ENCODE measurements at regions not wholly inside any gene's neighbourhood (a gene's known extent, or its start where the extent isn't known, plus 50 kb on each side); places are given as distances from the start of the nearest gene placed in this dataset.

- no peak overlapping the region for H3K4me3 Mint-ChIP-seq
- H2BK120ac ChIP-seq (ENCODE audit: low read depth, low read length, poor library complexity, severe bottlenecking) = no peak overlapping the region
- no peak overlapping the region for H3K27ac ChIP-seq (ENCODE audit: insufficient read length, low read depth, low read length)
- H3K36me3 Mint-ChIP-seq (ENCODE audit: insufficient read depth in 1 of 3, low read depth in 3 of 3) = no peaks in the 10 kb centered on the region
- no peak overlapping the region for H3K23ac ChIP-seq (ENCODE audit: insufficient read length, low read depth, low read length)
- no peak overlapping the region for H2AFZ ChIP-seq (ENCODE audit: low read length)
- H4K91ac ChIP-seq (ENCODE audit: insufficient read length, low read depth, low read length) = no peak overlapping the region
- no CpG with 5 or more reads among the region's 5 CpGs for WGBS (ENCODE audit: extremely low coverage, insufficient read length, low lambda C conversion rate)
- no peaks in the 10 kb centered on the region for H3K4me1 ChIP-seq (ENCODE audit: insufficient read depth, low read length)
- H3K27me3 ChIP-seq (ENCODE audit: insufficient read depth, low read length) = no peaks in the 10 kb centered on the region
- H3K9me3 Mint-ChIP-seq = no peaks in the 10 kb centered on the region; a peak in 1 of 5 replicates
- H3K14ac ChIP-seq (ENCODE audit: insufficient read depth, low read length) = no peak overlapping the region
- H3T11ph ChIP-seq (ENCODE audit: low read length) = no peak overlapping the region
- H2BK5ac ChIP-seq (ENCODE audit: insufficient read length, low read length) = no peak overlapping the region
- TF ChIP-seq CTCF (conservative IDR thresholded peaks at IDR 0.05) = no peak
- no peak overlapping the region for H2BK12ac ChIP-seq (ENCODE audit: insufficient read length, low read depth, low read length)
- no peaks in the 10 kb centered on the region for H4K20me1 ChIP-seq (ENCODE audit: control insufficient read depth, insufficient read depth, insufficient read length)
- no peak overlapping the region for H4K5ac ChIP-seq (ENCODE audit: insufficient read length, low read depth, low read length)
- no peak overlapping the region for H4K8ac ChIP-seq (replicated peaks; ENCODE audit: insufficient read length, low read depth, low read length)
- H3K27me3 Mint-ChIP-seq (ENCODE audit: low read depth) = no peaks in the 10 kb centered on the region
- no peaks in the 10 kb centered on the region for H3K9me3 ChIP-seq (ENCODE audit: control insufficient read depth, low read depth, low read length)
- no peak overlapping the region for H2BK20ac ChIP-seq (ENCODE audit: low read depth, low read length, poor library complexity, severe bottlenecking)
- H2AK5ac ChIP-seq (ENCODE audit: insufficient read length, low read length) = no peak overlapping the region
- no peaks in the 10 kb centered on the region for H3K4me1 Mint-ChIP-seq
- H3K79me1 ChIP-seq (ENCODE audit: insufficient read depth, low read depth, low read length, poor library complexity, severe bottlenecking) = no peaks in the 10 kb centered on the region
- no peak overlapping the region for H3K56ac ChIP-seq (ENCODE audit: insufficient read length, low read depth, low read length)
- no peak overlapping the region for H2BK15ac ChIP-seq (ENCODE audit: low read depth, low read length)
- H3K23me2 ChIP-seq (ENCODE audit: insufficient read length, low read depth, low read length, poor library complexity, severe bottlenecking) = no peaks in the 10 kb centered on the region
- H3K4ac ChIP-seq (ENCODE audit: low read depth, low read length) = no peak overlapping the region
- H3K9ac ChIP-seq (ENCODE audit: extremely low read depth, insufficient read length, low read length) = no peak overlapping the region
- H3K79me2 ChIP-seq (ENCODE audit: insufficient read depth, low read length) = no peaks in the 10 kb centered on the region
- no peak overlapping the region for H3K4me2 ChIP-seq (ENCODE audit: insufficient read depth, insufficient read length, low read length)
- DNase-seq = no peak
- H3K27ac Mint-ChIP-seq = no peak overlapping the region
- no peak overlapping the region for H3K18ac ChIP-seq (ENCODE audit: insufficient read length, low read depth, low read length)
Observed at GRCh38 chr15:36029606-36030210, 483.7 kb upstream of the DPH6 start.

All from H9 (cell line).